Kasumi-1 (cell line): ENCODE measurements at regions not wholly inside any gene's neighbourhood (a gene's known extent, or its start where the extent isn't known, plus 50 kb on each side); places are given as distances from the start of the nearest gene placed in this dataset.
"Not testable (repeated sequence)": the region's sequence is repeated elsewhere in the genome, so short reads cannot be mapped to it uniquely, and the experiment has no call there.

ENCODE experiments used
- DNase-seq, 2 experiments: peaks; one replicate each; lab custom pipeline; 2025; lab: John Stamatoyannopoulos, UW

GRCh38 chr5:18732556-18733479 is 1098.6 kb downstream of the TAF11L14 start:
- no peak for DNase-seq

DNA sequence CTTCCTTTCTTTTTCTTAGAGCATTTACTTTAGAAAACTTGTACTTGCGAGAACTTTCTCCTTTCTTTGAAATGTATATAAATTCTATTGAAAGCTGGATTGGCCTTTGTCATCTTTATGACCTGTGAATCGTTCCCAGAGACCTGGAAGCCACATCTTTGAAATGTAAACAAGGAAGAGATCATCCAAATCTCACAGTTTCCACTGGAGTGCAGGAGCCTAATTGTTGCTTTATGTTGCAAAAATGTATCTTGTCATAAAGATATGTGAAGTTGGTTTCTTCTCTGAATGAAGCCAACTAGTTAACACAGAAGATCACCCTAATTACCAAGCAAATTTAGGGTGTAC is 1101.8 kb downstream of the TAF11L14 start:
- no peak for DNase-seq

GRCh38 chr5:18736736-18737135 is 1102.5 kb downstream of the TAF11L14 start:
- not testable (repeated sequence) for DNase-seq

DNA sequence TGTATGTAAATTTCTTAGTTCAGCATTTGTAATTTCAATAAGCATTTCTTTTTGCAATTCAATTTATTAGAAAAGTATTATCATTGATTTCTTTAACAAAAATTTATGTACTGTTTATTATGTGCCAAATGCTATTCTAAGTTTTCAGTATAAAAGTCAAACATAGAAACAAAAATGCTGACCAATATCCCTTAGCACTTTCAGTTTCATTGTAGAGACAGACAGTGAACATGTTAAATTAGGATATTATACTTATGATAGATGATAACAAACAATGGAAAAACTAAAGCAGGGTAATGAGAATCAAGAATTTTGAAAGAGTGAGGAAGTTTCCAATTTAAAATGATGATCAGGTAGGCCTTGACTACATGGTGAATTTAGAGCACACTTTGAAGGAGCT is 1106.0 kb downstream of the TAF11L14 start:
- no peak for DNase-seq

GRCh38 chr5:18742830-18743229 is 1108.6 kb downstream of the TAF11L14 start:
- no peak for DNase-seq

- DNase-seq = no peak
Observed at GRCh38 chr5:18744441-18744840, 1110.2 kb downstream of the TAF11L14 start.

- DNase-seq = peak; percentile 38 to 41
Observed at GRCh38 chr5:18745042-18745987, 1111.1 kb downstream of the TAF11L14 start.

DNA sequence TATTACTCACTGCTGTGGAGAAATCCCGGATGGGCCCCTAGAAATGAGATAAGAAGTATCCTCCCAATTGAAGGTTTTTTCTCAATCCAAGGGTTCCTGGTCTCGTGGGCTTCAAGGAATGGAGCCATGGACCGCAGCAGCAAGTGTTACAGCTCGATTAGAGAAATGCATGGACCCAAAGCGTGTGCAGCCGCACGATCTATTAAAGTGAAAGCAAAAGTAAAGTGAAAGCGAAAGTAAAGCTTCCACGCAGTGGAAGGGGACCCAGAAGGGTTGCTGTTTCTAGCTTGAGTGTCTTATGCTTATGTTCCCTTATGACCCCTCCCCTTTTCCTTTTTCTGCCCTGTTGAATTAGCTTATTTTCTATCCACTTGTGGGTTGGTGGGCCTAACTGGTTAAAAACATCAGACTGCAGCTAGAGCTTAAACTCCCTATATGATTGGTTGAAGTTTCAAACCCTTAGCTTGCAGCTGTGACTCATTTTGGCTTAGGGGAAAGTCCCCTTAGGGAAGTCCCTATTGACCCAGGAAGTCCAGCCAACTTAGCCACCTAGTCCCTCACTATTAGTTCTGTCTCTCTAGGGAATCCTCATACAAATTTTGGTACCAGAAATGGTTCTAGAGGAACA is 1111.8 kb downstream of the TAF11L14 start:
- peak; percentile 68 to 82 for DNase-seq

DNA sequence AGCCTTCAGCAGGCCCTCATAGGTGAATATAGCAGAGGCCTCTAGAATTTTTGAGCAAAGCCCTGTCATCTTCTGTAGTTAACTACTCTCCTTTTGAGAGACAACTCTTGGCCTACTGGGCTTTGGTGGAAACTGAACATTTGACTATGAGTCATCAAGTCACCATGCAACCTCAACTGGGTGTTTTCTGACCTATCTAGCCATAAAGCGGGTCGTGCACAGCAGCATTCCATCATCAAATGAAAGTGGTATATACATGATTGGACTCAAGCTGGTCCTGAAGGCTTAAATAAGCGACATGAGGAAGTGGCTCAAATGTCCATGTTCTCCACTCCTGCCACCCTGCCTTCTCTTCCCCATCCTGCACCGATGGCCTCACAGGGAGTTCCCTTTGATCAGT is 1115.5 kb downstream of the TAF11L14 start:
- DNase-seq = no peak

DNA sequence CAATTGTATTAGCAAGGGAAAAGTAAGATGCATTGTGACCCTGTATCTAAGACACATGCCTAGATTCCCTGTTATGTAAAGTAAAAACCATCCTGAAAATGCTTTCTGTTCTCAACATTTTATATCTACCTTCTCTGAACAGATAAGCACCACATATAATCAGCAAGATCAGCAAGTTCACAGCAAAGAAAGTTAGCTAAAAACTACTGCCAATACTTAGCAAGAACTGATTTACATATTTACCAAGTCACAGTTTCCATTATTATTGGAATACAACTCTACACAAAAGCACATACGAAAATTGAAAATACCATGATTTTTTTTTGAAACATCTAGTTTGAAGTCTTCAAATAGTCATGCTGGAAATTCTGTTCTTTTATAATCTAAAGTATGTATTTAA is 1118.1 kb downstream of the TAF11L14 start:
- DNase-seq = no peak

DNA sequence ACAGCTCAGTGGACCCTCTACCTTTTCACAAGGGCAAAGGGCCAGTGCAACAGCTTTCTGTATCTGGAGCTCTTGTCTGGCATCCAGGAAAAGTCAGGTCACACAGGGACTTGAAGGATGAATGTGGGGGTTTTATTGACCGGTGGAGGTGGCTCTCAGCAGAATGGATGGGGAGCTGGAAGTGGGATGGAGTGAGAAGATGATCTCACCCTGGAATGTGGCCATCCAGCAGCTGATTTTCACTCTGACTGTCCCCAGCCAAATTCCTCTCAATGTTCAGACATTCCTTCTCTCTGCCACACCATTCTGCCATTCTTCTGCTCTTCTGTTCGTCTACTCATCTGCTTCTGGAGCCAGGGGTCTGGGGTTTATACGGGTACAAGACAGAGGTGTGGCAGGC is 1119.9 kb downstream of the TAF11L14 start:
- DNase-seq = no peak

DNA sequence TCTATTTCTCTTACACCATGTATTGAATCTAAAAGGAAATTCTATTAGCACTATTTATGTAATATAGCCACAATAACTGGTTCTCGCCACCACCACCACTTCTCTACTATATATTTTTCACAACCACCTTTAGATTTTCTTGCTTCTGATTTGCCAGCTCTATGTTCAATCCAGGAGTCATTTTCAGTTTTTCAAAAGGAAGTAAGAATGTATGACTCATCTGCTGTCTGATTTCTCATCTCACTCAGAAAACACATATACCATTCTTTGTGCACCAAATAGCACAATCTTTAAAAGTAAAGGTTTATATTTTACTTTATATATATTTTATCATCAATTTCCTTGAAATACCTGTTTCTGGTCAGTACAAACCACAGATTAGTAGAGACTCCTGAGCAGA is 1127.5 kb downstream of the TAF11L14 start:
- peak; percentile 35 to 37 for DNase-seq

- DNase-seq = no peak
Observed at GRCh38 chr5:18764161-18764560, 1129.9 kb downstream of the TAF11L14 start.

- no peak for DNase-seq
Observed at GRCh38 chr5:18765304-18765703, 1131.0 kb downstream of the TAF11L14 start.

DNA sequence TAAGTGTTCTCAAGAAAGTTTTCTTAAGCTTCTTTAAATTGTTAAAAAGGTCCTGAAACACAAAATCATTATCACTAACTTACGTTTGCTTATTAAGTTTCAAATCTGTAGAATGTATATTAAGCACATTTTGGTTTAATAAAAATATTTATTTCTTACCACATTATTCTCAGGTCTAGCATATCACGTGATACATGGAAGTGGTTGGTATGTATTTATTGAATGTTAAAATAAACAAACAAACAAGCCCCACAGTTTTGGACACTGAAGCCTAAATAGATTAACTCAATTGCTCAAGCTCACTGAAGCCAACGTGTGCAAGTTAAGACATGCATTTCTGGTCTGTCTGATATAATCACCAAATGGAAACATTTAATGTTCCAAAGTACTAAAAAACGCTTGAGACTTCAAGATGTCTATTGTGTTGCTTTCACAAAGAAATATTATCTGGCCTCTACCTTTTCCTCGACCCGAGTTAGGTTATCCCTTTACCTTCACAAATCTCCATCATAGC is 1136.9 kb downstream of the TAF11L14 start:
- no peak for DNase-seq

GRCh38 chr5:18772475-18772874 is 1138.2 kb downstream of the TAF11L14 start:
- peak in 1 of 2 experiments; percentile 2 for DNase-seq

DNA sequence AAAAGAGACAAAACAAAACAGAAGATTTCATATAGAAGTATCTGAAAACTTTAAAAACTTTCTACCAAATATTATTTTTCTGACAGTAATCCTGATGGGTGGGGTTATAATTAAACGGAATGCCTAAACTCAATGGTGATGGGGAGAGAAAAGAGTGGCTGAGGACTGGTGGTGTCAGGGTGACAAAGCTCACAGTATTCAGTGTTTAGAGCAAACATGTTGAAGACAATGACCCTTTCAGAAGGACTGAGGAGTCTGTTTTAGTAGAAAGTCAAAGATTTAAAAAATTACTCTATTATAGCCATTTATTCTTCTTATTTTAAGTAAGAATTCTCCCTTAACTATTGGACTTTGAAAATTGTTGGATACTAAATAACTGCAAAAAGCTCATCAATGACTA is 1144.0 kb downstream of the TAF11L14 start:
- DNase-seq = no peak

GRCh38 chr5:18789218-18789998 is 1155.1 kb downstream of the TAF11L14 start:
- no peak for DNase-seq

GRCh38 chr5:18792145-18792544 is 1157.9 kb downstream of the TAF11L14 start:
- no peak for DNase-seq

DNA sequence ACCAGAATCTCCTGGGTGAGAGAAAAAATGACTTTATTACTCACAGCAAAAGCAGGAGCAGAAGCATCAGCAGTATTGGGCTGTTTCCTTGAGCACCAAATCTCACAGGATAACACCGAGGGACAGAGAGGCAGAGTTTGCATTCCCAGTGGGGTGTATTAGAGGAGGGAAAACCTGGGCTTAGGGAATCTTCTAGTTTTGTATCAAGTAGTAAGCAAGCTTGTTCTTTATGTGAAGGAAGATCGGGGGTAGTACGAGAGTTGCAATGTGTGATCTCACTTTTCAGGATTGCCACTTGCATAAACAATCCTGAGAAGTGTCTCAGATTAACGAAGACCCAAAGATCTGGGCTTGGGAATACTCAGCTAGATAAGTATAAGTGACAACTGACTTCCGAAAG is 1163.0 kb downstream of the TAF11L14 start:
- no peak for DNase-seq

- DNase-seq = no peak
Observed at GRCh38 chr5:18798058-18798457, 1163.8 kb downstream of the TAF11L14 start.
